Keratinocyte (primary cell): ENCODE measurements at regions not wholly inside any gene's neighbourhood (a gene's known extent, or its start where the extent isn't known, plus 50 kb on each side); places are given as distances from the start of the nearest gene placed in this dataset.

Experiments used
- CTCF ChIP-seq, 3 experiments: IDR thresholded peaks in 1 of 3; conservative IDR thresholded peaks in 1 of 3; optimal IDR thresholded peaks in 1 of 3; 2 replicates in 2 of 3; 3 replicates in 1 of 3; pipeline versions ENCODE3 to v1.5.1; 2011; ENCODE audit warnings: low read length in 3 of 3, mild to moderate bottlenecking in 3 of 3, moderate library complexity in 2 of 3, control low read depth in 1 of 3, inconsistent platforms in 1 of 3; ENCODE audit not compliant: insufficient read depth in 2 of 3; ENCODE audit errors: extremely low read depth in 1 of 3
- EZH2 ChIP-seq: IDR thresholded peaks from one replicate; pipeline ENCODE4 v1.6.1; 2012; ENCODE audit warnings: inconsistent platforms, mild to moderate bottlenecking, low read length, moderate library complexity

GRCh38 chr9:134498814-134499166, 142.8 kb upstream of the COL5A1 start:
- TF ChIP-seq CTCF (optimal IDR thresholded peaks at IDR 0.05 in 1 of 3, IDR thresholded peaks at IDR 0.05 in 1 of 3, conservative IDR thresholded peaks at IDR 0.05 in 1 of 3; ENCODE audit: extremely low read depth in 1 of 3, insufficient read depth in 2 of 3, low read length in 3 of 3) (no peak), EZH2 (no peak)
